ENCODE measurements at regions not wholly inside any gene's neighbourhood (a gene's known extent, or its start where the extent isn't known, plus 50 kb on each side); places are given as distances from the start of the nearest gene placed in this dataset.

DNA sequence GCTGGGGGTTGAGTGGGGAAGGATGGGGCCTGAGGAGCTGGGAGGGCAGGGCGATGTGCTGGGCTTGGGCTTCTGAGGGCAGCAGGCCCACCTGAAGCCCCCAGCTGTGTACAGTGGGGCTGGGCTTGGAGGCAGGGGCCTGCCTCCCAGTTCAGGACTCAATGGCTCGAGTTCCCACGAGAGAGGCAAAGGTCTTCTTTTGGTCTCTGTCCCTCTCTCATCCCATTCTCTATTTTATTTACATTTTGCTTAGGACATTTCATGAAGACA, 180.6 kb downstream of the MACROH2A1 start:
- DNase-seq = no peak

DNA sequence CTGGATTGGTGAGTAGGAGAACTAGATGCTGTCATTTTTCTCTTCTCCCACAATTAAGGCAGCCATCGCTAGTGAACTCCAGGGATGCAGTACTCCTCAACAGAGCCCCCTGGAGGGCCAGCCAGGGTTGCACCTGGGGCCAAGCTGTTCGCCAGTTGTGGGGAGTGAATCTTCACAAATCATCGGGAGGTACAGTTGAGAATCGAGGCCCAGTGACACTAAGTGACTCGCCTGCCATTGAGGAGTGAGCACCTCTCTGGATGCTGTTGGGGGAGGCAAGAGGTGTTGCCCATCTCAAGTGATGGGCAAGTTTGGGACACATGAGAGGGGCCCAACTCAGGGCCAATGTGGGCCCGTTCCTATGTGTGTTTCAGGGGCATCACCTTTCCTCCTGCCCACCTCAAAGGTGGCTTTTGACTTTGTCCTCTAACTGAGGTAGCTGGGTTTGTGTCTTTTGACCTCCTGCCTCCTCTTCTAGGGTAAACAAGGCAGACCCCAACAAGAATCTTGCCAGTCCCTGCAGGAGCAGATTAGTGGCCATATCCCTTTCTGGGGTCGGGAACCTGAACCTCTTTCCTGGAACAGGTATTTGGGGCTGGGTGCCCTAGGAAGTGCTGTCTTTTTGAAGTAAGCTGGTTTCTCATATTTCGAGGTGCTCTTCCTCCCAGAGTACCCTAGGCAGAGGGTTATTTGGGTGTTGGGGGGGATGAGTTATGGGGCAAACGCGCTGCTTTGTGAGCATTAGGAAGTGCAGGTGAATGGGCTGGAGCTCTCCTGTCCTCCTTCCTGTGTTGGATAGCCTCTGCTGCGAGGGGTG, 181.2 kb downstream of the MACROH2A1 start:
- no peak for DNase-seq

DNA sequence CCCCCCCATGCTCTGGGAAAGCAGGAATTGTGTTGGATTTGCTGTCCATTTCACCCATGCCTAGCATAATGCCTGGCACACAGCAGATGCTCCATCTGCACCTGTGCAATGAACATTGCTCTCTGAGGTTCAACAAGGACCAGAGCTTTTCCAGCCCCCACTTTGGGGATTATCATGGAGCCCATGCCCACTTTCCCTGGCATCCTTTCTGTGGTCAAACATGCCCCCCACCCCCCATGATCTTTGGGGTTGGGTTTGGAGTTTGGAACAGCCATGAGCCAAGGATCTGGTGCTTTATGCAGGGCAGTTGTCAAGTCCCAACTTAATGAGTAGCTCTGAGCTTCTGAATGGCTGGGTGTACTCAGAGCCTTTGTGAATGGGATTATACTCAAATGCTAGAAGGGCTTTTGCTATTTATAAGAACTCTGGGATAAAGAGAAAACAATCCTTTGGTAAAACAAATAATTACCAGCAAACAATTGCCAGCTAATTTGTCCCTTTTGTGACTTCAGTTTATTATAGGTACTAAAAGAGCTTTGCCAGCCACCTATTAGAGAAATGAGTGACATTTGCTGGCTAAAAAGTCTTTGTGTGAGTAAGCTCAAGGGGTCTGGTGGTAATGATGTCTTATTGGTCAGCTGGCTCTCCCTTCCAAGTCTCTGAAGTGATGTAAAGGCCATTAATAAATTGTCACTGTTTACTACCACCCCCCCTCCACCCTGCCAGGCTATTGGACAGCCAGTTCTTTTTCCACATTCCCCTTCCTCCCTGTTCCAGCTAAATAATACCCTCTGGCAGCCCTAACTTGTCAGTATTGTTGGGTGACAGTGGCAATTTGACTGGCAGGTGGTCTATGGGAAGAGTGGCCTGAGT, 182.3 kb downstream of the MACROH2A1 start:
- DNase-seq = no peak

DNA sequence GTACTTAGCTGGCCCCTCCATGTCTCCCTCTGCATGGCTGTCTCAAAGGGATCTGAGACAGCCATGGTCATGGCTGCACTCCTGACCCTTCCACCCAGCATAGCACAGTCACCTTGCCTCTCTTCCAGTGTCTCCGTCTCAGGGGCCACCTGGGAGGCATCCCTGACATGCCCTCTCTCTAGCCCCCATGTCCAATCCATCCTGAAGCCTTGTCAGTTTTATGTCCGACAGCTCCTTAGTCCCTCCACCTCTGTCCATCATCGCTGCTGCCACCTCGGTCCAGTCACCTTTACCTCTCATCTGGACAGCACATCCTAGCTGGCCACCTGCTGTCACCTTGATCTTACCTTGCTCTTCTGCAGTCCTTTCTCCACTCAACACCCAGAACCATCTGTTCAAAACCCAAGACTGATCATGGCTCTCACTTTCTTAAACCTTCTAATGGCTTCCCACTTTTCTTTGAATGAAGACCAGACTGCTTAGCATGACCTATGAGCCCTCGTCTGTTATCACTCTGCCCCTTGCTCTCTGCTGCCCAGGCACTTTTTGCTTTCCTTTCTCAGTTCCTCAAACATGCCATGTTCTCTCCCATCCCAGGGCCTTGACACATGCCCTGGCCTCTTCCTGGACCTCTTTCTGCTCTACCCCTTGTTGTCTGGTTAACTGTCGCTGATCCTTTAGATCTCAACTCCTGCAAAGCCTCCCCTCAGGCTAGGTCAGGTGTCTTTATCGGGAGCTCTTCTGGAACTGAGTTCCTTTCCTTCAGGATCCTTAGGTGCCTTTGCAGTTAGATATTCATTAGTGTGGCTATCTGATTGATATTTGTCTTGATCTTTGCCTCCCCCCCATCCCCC, 181.8 kb upstream of the PITX1 start:
- no peak for DNase-seq

DNA sequence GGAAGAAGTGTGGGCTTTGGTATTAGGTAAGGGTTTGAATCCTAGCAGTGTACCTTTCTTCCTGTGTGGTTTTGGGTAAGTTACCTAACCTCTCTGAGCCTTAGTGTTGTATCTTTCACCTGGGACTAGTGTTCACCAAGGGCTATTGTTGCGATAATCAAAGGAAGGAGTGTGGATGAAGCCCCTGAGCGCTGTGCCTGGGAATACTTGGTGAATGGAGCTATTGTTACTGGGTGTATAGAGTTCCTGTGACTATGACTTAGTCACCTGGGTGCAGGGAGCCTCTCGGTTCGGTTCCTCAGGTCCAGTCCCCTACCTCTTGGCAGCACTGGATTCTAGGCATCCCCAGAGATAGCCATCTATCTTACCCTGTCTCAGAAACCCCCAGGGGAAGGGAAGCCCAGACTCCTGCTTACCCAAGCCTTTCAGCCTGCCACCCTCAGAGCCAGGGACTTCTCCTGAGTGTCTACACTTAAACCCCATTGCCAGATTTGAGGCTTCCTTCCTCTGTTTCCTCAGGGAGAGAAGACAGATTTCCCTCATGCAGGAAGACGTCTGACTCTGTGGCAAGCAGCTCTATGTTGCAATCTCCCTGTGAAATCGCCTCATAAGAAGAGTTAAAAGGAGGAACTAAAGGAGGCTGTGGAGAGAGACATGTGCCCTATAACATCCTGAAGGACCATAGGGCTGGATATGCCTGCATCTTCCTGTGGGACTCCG, 181.0 kb upstream of the PITX1 start:
- DNase-seq = no peak

DNA sequence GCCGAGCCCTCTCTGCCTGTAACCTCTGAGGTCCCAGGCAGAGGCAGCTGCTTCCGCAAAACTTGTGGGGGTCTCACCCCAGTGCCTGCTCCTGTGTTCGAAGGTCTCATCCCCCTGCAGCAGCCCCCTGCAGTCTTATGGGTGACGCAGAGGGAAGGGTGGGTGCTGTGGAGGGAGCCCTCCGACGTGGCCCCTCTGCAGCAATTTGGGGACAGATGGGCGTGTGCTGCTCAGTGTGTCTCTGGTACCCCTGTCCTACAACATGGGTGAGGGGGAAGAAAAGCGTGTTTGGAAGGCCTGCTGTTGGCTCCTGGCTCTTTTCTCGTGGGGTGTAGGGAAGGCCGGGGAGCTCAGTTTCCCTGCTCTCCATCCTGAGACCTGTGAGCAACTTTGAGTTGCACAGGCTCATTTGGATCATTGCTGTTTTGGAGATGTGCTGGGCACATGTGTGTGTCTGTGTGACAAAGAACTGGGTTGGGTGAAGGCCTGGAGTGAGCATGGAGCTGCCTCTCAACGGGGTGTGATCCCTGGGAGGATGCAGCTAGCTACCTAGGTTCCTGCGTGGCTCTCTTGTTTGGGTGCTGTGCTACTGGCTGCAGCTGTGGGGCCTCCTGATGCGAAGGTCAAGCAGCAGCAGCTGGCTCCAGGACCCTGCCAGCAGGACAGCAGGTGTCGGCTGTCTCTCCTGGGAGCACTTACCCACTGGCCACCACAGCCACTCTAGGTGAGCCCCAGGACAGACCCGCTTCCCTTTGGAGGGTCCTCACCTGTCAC, 179.6 kb upstream of the PITX1 start:
- no peak for DNase-seq

DNA sequence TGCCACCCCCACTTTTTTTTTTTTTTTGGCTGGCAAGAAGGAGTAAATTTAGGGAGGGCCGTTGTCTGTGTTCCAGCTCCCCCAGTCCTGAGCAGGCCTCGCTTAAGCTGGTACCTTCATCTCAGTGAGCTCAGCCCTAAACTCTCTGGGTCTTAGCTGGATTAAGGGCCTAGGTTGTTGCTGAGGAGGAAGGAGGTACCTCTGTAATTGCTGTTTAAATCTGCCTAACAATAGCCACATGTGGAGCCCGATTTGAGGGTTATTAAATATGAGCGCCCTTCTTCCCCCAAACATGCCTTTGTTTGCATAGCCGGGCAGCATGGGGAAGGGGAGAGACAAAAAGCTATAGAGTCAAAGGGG, 179.0 kb upstream of the PITX1 start:
- DNase-seq = no peak

DNA sequence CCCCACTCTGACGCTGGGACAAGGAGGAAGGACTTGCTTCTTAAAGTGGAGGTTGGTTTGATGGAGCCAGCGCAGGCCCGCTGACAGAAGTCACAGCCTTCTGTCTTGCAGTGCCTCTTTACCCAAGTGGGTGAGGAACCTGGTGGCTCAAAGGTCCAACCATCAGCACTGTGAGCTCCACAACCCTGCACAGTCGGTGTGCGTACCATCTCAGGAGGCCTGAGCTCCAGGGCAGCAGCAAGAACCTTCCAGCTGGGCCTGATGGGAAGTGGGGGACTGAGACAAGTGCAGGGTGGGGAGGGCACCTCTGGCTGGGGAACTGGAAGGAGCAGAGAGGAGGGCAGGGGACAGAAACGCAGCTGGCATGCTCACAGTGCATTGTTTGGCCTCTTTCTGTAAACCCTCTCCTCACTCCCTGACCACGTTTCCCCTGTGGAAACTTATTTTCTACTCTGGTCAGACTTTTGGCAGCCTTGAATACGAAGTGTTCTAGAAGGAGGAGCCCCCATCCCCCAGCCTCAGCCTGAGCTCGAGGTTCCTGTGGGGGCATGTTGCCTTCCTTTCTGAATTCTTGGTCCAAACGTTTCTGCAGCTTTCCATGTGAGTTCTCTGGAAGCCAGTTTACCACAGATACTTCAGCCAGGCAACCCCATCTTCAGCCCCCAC, 178.5 kb upstream of the PITX1 start:
- no peak for DNase-seq

DNA sequence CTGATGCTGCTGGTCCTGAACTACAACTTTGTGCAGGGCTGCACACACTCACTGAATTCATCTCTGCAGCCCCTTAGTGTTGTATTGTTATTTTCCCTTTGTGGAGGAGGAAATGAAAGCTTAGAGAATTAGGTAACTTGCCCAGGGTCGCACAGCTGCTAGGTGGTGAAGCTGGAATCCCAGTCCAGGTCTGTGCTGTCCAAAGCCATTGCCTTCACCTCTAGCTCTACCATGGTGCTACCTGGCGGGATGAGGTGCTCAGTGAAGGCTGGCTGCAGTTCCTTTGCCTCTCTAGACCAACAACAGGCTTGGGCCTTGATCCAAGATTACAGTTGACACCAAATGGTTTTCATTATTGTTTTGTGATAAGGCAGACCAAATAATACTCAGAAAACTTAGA, 177.8 kb upstream of the PITX1 start:
- no peak for DNase-seq

DNA sequence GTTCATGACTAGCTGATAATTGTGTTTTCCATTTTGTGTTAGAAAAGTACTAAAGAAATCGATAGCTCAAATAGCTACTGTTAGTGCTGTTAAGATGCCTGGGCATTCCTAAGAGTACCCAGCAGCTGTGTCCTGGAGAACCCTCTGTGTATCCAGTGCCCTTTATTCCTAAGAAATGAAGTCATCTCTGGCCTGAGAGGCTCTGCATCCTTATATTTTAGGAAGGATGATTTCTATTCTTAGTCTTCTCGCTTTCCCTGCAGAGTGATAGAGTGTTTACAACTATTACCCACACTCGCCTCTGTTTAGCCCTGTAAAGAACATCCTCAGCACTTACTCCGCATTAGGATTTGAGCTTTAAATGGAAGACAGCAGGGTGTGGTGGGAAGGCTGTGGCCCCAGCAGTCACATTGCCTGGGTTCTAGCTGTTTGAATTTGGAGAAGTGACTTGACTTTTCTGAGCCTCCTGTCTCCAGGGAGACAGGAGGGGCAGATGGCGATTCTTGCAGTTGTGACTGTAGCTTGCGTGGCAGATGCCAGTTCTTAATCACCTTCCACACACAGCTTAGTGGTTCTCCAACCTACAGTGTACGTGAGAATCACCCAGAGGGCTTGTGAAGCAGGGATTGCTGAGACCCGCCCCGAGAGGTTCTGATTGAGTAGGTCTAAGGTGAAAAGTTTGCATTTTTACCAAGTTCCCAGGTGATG, 177.2 kb upstream of the PITX1 start:
- no peak for DNase-seq

DNA sequence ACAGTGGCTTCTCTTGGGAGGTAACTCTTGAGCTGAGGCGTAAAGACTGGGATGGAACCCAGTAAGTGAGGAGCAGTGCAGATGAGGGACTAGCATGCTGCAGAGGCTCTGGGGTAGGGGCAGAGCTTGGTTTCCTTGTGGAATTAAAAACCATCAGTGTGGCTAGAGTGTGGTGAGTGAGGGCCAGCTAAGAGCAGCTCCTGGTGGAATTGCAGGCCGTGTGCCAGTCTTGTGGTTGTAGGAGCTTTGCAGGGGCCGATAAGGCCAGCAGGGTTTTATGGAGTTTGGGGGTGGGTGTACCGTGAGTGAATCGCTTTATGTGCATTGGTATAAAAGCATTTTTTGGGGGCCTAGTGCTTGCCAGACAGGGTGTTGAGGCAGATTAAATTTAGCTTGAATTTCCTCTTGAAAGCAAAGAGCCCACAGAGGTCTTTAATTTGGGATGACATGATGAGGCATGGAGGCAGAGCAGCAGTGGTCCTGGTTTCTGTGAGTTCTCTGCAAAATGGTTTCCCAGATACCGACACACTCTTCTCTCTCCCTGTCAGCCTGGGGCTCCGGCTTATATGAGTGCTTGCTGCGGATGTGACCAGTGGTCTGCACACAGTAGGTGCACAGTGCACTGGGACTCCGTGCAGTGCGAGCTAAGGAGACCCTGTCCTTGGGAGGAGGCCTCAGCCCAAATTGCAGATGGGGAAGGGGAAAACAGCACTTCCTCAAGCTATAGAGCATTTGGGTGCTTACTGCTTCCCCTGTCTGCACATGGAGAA, 176.4 kb upstream of the PITX1 start:
- DNase-seq = no peak

DNA sequence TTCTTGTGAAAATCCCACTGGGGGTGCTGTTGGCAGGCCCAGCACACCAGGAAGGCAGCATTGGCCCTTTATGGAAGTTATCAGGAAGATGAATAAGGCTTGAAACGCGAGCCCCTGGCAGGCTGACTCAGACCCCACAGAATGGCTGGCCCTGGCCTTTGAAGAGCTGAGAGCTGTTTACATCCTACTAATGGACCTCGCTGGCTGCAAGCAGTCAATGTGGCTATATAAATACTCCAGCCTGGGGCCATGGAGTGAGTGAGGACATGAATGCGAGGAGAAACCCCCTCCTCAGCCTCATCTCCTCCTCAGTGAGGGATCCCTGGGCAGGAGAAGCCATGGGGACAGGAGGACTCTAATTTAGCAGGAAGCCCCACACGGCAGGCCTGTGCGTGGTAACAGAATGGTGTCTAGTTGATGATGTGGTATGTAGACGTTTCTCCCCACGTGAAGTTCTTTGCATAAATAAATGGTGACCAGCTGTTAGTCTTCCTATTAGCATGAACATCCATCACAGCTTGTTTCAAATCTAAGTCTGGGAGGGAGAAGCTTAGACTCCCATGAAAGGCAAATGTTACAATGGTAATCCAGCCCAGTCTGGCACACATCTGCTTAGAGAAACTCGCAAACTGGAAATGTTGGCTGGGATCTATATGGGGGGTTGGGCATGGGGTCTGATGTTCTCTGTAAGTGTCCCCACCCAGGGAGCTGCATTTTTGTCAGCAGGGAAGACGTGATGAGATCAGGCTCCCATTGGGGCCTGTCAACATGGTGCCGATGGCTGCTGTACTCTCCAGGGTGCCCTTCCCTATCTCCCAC, 175.1 kb upstream of the PITX1 start:
- DNase-seq = no peak

DNA sequence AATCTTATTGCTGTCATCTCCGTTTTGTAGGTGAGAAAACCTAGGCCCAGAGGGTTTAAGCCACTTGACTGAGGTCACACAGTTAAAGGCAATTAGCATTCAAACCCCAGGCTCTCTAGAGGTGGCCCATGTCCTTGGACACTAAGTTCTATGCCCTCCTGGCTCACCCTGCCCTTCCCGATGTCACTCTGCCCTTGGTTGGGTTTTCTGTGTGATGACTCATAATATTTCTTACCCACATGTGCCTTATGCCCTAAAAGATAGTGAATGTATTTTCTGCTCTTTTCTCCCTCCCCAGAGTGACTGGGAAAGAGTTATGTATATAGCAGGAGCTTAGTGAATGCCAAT, 174.5 kb upstream of the PITX1 start:
- DNase-seq = no peak

DNA sequence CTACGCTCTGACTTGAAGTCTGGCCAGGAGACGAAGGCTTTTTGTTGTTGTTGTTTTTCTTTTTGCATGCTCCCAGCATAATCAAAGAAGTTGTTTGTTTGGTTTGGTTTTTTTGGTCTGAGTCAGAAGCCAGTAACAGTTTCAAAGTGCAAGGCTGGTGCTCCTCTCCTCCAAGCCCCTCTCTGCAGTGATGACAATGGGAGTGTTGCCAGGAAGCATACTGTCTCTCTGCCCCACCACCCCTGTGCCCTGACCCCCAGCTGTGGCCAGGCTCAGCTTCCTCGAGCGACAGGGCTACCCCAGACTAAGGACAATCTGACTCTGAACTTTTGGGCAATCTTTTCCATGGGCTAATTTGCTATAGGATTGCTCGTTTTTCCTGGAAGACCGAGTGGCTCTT, 173.8 kb upstream of the PITX1 start:
- no peak for DNase-seq

DNA sequence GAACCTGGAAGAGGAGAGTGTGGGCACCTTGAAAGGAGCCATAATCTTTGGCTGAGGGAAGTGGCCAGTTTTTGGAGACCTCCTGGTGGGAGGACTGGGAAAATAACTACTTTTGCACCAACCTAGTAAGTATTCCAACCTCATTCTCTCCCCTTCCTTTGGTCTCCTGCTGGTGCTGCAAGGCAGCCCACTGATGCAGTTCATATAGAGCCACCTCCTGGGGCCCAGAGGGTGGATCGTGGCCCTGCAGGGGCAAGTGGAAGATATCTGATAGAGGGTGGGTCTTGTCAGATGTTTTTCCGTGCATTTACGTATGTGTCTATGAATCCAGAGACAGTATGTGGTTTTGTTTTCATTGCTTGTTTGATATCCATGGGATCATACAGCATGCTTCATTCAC, 172.8 kb upstream of the PITX1 start:
- no peak for DNase-seq

DNA sequence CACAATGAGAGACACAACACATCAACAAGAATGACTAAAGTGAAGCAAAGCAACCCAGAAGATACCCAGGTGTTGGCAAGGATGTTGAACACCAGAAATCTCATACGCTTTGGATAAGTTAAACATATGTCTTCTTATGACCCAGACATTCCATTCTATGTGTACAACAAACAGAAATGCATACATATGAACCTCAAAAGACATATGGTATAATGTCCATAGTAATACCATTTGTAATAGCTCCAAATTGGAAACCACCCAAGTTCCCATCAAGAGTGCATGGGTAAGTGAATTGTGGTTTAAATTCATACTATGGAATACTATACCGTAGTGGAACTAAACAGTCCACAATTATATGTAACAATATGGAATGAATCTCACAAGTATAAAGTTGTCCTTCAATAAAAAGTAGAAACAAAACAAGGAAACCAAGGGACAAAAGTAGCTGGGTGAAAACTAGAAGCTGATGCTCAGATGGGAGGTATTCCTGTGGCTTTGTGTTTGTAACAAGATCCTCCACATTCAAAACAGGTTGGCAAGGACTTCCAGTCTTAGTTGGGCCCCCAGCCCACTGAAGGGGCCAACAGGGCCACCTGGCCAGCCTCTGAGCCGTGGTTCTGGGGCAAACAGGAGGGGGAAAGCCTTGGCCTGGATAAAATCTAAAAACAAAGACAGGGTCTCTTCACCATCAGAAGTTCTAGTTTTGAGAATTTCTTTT, 171.8 kb upstream of the PITX1 start:
- no peak for DNase-seq

DNA sequence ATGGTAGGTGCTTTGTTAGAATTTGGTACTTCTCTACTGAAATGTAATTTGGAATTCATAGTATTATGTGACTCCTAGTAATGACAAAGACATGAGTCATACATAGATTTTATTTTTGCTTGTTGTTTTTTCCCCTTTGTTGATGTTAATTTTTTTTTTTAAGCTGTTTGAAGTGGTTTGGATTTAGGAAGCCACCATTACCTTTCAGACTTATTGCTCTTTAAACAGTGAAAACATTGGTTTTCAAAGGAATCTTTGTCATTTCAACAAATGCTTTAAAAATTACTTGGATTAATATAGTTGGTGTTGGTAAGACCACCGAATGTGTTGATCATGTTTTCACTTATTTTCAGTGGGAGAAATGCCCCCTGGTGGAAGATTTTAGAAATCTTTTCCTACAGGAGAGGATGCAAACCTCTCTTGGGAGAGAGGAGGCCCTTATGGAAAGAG, 170.1 kb upstream of the PITX1 start:
- DNase-seq = no peak

DNA sequence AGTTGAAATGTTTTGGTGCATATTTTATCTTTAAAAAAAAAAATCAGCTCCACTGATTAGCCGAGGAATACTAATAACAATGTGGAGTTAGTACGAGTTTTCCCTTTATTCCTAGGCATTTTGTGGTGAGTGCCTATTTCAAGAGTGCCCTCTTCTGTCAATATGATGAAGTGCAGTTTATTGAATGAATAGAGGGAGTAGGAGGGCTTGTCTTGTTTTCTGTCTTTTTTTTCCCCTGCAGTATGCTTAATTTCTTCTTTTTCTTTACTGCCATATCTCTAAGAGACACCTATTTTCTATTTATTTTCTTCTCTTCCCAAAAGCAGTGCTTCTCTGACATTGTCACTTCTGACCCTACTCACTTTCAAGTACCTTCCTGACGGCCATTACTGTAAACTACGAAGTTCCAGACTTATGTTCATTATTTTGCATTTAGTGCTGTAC, 169.6 kb upstream of the PITX1 start:
- no peak for DNase-seq

Data from activated T-cell treated with anti-CD3 and anti-CD28 coated beads for 4 hours (primary cell).